ENCODE measurements at regions not wholly inside any gene's neighbourhood (a gene's known extent, or its start where the extent isn't known, plus 50 kb on each side); places are given as distances from the start of the nearest gene placed in this dataset.
"Not testable (repeated sequence)": the region's sequence is repeated elsewhere in the genome, so short reads cannot be mapped to it uniquely, and the experiment has no call there.

- CTCF ChIA-PET: no interaction called here
- peaks cover 11% of the 10 kb centered on the region for H3K9me3 Mint-ChIP-seq
- no peaks in the 10 kb centered on the region for H3K4me1 Mint-ChIP-seq (ENCODE audit: low read depth)
Measured at GRCh38 chr9:85322592-85322991, 419.2 kb downstream of the AGTPBP1 start.

GRCh38 chr9:85321561-85321960, 420.2 kb downstream of the AGTPBP1 start:
- Histone ChIP-seq H3K27ac (ENCODE audit: low read depth in 1 of 2, low read length in 2 of 2) (no peak overlapping the region), H3K4me1 (ENCODE audit: insufficient read depth, low read length) (no peaks in the 10 kb centered on the region), H3K4me3 (ENCODE audit: low read length) (no peak overlapping the region), H3K9me3 (ENCODE audit: control insufficient read depth in 1 of 2, insufficient read depth in 1 of 2, low read length in 2 of 2) (peaks cover 0 to 22% of the 10 kb centered on the region in 2 experiments), H3K36me3 (ENCODE audit: insufficient read depth, low read length) (no peaks in the 10 kb centered on the region), H3K27me3 (ENCODE audit: control insufficient read depth in 1 of 2, insufficient read depth in 2 of 2, low read length in 2 of 2) (peaks cover 0 to 4% of the 10 kb centered on the region in 2 experiments)
- ATAC-seq (ENCODE audit: poor library complexity) (no peak), DNase-seq (no peak)
- ChIA-PET CTCF (no interaction called here), POLR2A (no interaction called here)
- Mint-ChIP-seq H3K4me1 (ENCODE audit: low read depth) (no peaks in the 10 kb centered on the region), H3K4me3 (no peak overlapping the region), H3K27me3 (no peaks in the 10 kb centered on the region), H3K27ac (no peak overlapping the region), H3K9me3 (peaks cover 11% of the 10 kb centered on the region), H3K36me3 (ENCODE audit: low read depth) (no peaks in the 10 kb centered on the region)
- no peak for TF ChIP-seq CTCF (IDR thresholded peaks at IDR 0.05)
- intact Hi-C loops (cut with DNase I, micrococcal nuclease): no loop called here

More at GRCh38 chr9:85322592-85322991, 419.2 kb downstream of the AGTPBP1 start:
- H3K27me3 Mint-ChIP-seq: no peaks in the 10 kb centered on the region
- TF ChIP-seq CTCF (IDR thresholded peaks at IDR 0.05): no peak
- no peaks in the 10 kb centered on the region for H3K36me3 Mint-ChIP-seq (ENCODE audit: low read depth)
- intact Hi-C loops (cut with DNase I, micrococcal nuclease): no loop called here
- ATAC-seq (ENCODE audit: poor library complexity) (no peak), DNase-seq (no peak)
- H3K4me3 ChIP-seq (ENCODE audit: low read length): no peak overlapping the region
- H3K27ac ChIP-seq (ENCODE audit: low read depth in 1 of 2, low read length in 2 of 2): no peak overlapping the region
- POLR2A ChIA-PET: no interaction called here
- no peak overlapping the region for H3K27ac Mint-ChIP-seq
- no peaks in the 10 kb centered on the region for H3K4me1 ChIP-seq (ENCODE audit: insufficient read depth, low read length)
- H3K4me3 Mint-ChIP-seq: no peak overlapping the region
- peaks cover 0 to 19% of the 10 kb centered on the region in 2 experiments for H3K9me3 ChIP-seq (ENCODE audit: control insufficient read depth in 1 of 2, insufficient read depth in 1 of 2, low read length in 2 of 2)
- peaks cover 0 to 4% of the 10 kb centered on the region in 2 experiments for H3K27me3 ChIP-seq (ENCODE audit: control insufficient read depth in 1 of 2, insufficient read depth in 2 of 2, low read length in 2 of 2)
- no peaks in the 10 kb centered on the region for H3K36me3 ChIP-seq (ENCODE audit: insufficient read depth, low read length)

GRCh38 chr9:85319936-85320656, 421.7 kb downstream of the AGTPBP1 start:
- Mint-ChIP-seq H3K27ac (no peak overlapping the region), H3K36me3 (ENCODE audit: low read depth) (no peaks in the 10 kb centered on the region), H3K27me3 (no peaks in the 10 kb centered on the region), H3K4me1 (ENCODE audit: low read depth) (no peaks in the 10 kb centered on the region), H3K9me3 (peaks cover 6% of the 10 kb centered on the region), H3K4me3 (no peak overlapping the region)
- no peak for TF ChIP-seq CTCF (IDR thresholded peaks at IDR 0.05)
- DNase-seq (no peak), ATAC-seq (ENCODE audit: poor library complexity) (no peak)
- ChIA-PET CTCF (no interaction called here), POLR2A (no interaction called here)
- intact Hi-C loops (cut with DNase I, micrococcal nuclease): no loop called here
- H3K27ac ChIP-seq (ENCODE audit: low read depth in 1 of 2, low read length in 2 of 2): no peak overlapping the region
- H3K9me3 ChIP-seq (ENCODE audit: control insufficient read depth in 1 of 2, insufficient read depth in 1 of 2, low read length in 2 of 2): peaks cover 0 to 22% of the 10 kb centered on the region in 2 experiments
- no peak overlapping the region for H3K4me3 ChIP-seq (ENCODE audit: low read length)
- H3K36me3 ChIP-seq (ENCODE audit: insufficient read depth, low read length): no peaks in the 10 kb centered on the region
- H3K4me1 ChIP-seq (ENCODE audit: insufficient read depth, low read length): no peaks in the 10 kb centered on the region
- H3K27me3 ChIP-seq (ENCODE audit: control insufficient read depth in 1 of 2, insufficient read depth in 2 of 2, low read length in 2 of 2): peaks cover 0 to 4% of the 10 kb centered on the region in 2 experiments

- H3K4me1 Mint-ChIP-seq (ENCODE audit: low read depth); H3K36me3 Mint-ChIP-seq (ENCODE audit: low read depth); H3K4me3 Mint-ChIP-seq; ATAC-seq (ENCODE audit: poor library complexity); H3K27ac Mint-ChIP-seq; H3K36me3 ChIP-seq (ENCODE audit: insufficient read depth, low read length); CTCF ChIA-PET; H3K27me3 Mint-ChIP-seq; H3K4me1 ChIP-seq (ENCODE audit: insufficient read depth, low read length); H3K9me3 Mint-ChIP-seq; intact Hi-C loops (cut with DNase I, micrococcal nuclease); H3K27ac ChIP-seq (ENCODE audit: low read depth in 1 of 2, low read length in 2 of 2); H3K4me3 ChIP-seq (ENCODE audit: low read length); POLR2A ChIA-PET; DNase-seq; H3K27me3 ChIP-seq (ENCODE audit: control insufficient read depth in 1 of 2, insufficient read depth in 2 of 2, low read length in 2 of 2): not testable (repeated sequence)
- H3K9me3 ChIP-seq (ENCODE audit: control insufficient read depth in 1 of 2, insufficient read depth in 1 of 2, low read length in 2 of 2): peaks cover 0 to 11% of the 10 kb centered on the region in 2 experiments
Measured at GRCh38 chr9:85315535-85315934, 426.2 kb downstream of the AGTPBP1 start.
